Loucy (cell line): ENCODE measurements at regions not wholly inside any gene's neighbourhood (a gene's known extent, or its start where the extent isn't known, plus 50 kb on each side); places are given as distances from the start of the nearest gene placed in this dataset.

Experiments used
- EZH2phosphoT487 ChIP-seq: fragments of 200-600 bp; IDR thresholded peaks from 2 replicates; pipeline ENCODE4 v1.6.1; 2018; ENCODE audit warnings: antibody characterized with exemption, mild to moderate bottlenecking, moderate library complexity, borderline replicate concordance
- TF ChIP-seq, protein P1 (sequence below): fragments of 200-600 bp; sonication (generic); conservative IDR thresholded peaks from 2 replicates; pipeline ENCODE4 v1.5.1; 2014; ENCODE audit warnings: mild to moderate bottlenecking, antibody characterized with exemption, low read length

GRCh38 chr11:80584661-80585060 lies 1143.8 kb upstream of the TENM4 start:
- TF ChIP-seq, protein P1, sequence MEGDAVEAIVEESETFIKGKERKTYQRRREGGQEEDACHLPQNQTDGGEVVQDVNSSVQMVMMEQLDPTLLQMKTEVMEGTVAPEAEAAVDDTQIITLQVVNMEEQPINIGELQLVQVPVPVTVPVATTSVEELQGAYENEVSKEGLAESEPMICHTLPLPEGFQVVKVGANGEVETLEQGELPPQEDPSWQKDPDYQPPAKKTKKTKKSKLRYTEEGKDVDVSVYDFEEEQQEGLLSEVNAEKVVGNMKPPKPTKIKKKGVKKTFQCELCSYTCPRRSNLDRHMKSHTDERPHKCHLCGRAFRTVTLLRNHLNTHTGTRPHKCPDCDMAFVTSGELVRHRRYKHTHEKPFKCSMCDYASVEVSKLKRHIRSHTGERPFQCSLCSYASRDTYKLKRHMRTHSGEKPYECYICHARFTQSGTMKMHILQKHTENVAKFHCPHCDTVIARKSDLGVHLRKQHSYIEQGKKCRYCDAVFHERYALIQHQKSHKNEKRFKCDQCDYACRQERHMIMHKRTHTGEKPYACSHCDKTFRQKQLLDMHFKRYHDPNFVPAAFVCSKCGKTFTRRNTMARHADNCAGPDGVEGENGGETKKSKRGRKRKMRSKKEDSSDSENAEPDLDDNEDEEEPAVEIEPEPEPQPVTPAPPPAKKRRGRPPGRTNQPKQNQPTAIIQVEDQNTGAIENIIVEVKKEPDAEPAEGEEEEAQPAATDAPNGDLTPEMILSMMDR = no peak
- no peak for TF ChIP-seq EZH2phosphoT487
